CD14-positive monocyte (primary cell): ENCODE measurements at regions not wholly inside any gene's neighbourhood (a gene's known extent, or its start where the extent isn't known, plus 50 kb on each side); places are given as distances from the start of the nearest gene placed in this dataset.

Source experiments
- DNase-seq, 3 donors: peaks; one replicate each; pipeline ENCODE4 v3.0.0-alpha.2; 2011 to 2022
- H2AFZ ChIP-seq: 2 replicates; pipeline ENCODE4 v1.6.0; 2012; ENCODE audit warnings: mild to moderate bottlenecking, low read depth, low read length, inconsistent platforms; ENCODE audit not compliant: insufficient read depth, poor library complexity, severe bottlenecking
- H3K27ac ChIP-seq, 2 donors: 1 replicate in 1 of 2; 2 replicates in 1 of 2; pipeline ENCODE4 v1.5.1; 2012 to 2013; ENCODE audit warnings: low read length in 2 of 2, control low read depth in 1 of 2, inconsistent platforms in 1 of 2, low read depth in 1 of 2, mild to moderate bottlenecking in 1 of 2
- H3K27me3 ChIP-seq, 2 donors: one replicate each; pipeline versions ENCODE4 v1.6.0 to v1.6.1; 2011 to 2013; ENCODE audit warnings: low read length in 2 of 2; ENCODE audit not compliant: control insufficient read depth in 2 of 2, insufficient read depth in 2 of 2
- H3K36me3 ChIP-seq, 2 donors: replicated peaks in 1 of 2; 1 replicate in 1 of 2; 2 replicates in 1 of 2; pipeline versions ENCODE4 v1.5.1 to v1.6.1; 2012 to 2013; ENCODE audit warnings: low read length in 2 of 2, control low read depth in 1 of 2, inconsistent platforms in 1 of 2, mild to moderate bottlenecking in 1 of 2; ENCODE audit not compliant: insufficient read depth in 2 of 2, control insufficient read depth in 1 of 2
- H3K4me1 ChIP-seq, 2 donors: 1 replicate in 1 of 2; 2 replicates in 1 of 2; pipeline versions ENCODE4 v1.5.1 to v1.6.1; 2012 to 2013; ENCODE audit warnings: low read length in 2 of 2, control low read depth in 1 of 2, inconsistent platforms in 1 of 2, mild to moderate bottlenecking in 1 of 2, moderate library complexity in 1 of 2; ENCODE audit not compliant: insufficient read depth in 2 of 2, control insufficient read depth in 1 of 2
- H3K4me2 ChIP-seq: replicated peaks from 2 replicates; pipeline ENCODE3; 2012; ENCODE audit warnings: low read length, moderate library complexity, mild to moderate bottlenecking; ENCODE audit not compliant: poor library complexity, severe bottlenecking; ENCODE audit errors: extremely low read depth
- H3K4me3 ChIP-seq, 3 experiments: fragments of 200-600 bp in 1 of 3; sonication (generic) in 1 of 3; replicated peaks in 1 of 3; 1 replicate in 2 of 3; 2 replicates in 1 of 3; pipeline ENCODE4 v1.5.1; 2011 to 2013; ENCODE audit warnings: low read length in 3 of 3, mild to moderate bottlenecking in 3 of 3, control low read depth in 2 of 3, low read depth in 2 of 3, inconsistent platforms in 1 of 3, moderate library complexity in 1 of 3
- H3K79me2 ChIP-seq: 2 replicates; pipeline ENCODE4 v1.6.0; 2012; ENCODE audit warnings: mild to moderate bottlenecking, control low read depth, inconsistent platforms, low read length, moderate library complexity; ENCODE audit not compliant: insufficient read depth
- H3K9ac ChIP-seq: 2 replicates; pipeline ENCODE4 v1.6.0; 2017; ENCODE audit warnings: low read length, mild to moderate bottlenecking; ENCODE audit not compliant: insufficient read depth, poor library complexity, severe bottlenecking
- H3K9me3 ChIP-seq, 2 donors: replicated peaks in 1 of 2; 1 replicate in 1 of 2; 2 replicates in 1 of 2; pipeline versions ENCODE4 v1.5.1 to v1.6.1; 2012 to 2013; ENCODE audit warnings: low read length in 2 of 2, control low read depth in 1 of 2; ENCODE audit not compliant: control insufficient read depth in 1 of 2, insufficient read depth in 1 of 2
- H4K20me1 ChIP-seq: 2 replicates; pipeline ENCODE4 v1.6.0; 2012; ENCODE audit warnings: mild to moderate bottlenecking, low read length, control low read depth, moderate library complexity; ENCODE audit not compliant: insufficient read depth
- H3K27ac Mint-ChIP-seq, 7 donors: one replicate each; pipeline ENCODE4 v1.8.0; 2020; ENCODE audit warnings: mild to moderate bottlenecking in 7 of 7, mixed read lengths in 7 of 7, moderate library complexity in 6 of 7, inconsistent platforms in 2 of 7
- H3K27me3 Mint-ChIP-seq, 3 donors: one replicate each; pipeline ENCODE4 v1.8.0; 2021 to 2022; ENCODE audit warnings: low read depth in 3 of 3, mild to moderate bottlenecking in 3 of 3, mixed read lengths in 3 of 3, moderate library complexity in 3 of 3, inconsistent platforms in 1 of 3
- H3K36me3 Mint-ChIP-seq, 2 donors: one replicate each; pipeline ENCODE4 v1.8.0; 2020; ENCODE audit warnings: mixed read lengths in 2 of 2, inconsistent platforms in 1 of 2, mild to moderate bottlenecking in 1 of 2
- H3K4me1 Mint-ChIP-seq: one replicate; pipeline ENCODE4 v1.8.0; 2020; ENCODE audit warnings: mild to moderate bottlenecking, mixed read lengths
- H3K4me3 Mint-ChIP-seq, 2 donors: one replicate each; pipeline ENCODE4 v1.8.0; 2020; ENCODE audit warnings: mild to moderate bottlenecking in 2 of 2, mixed read lengths in 2 of 2, moderate library complexity in 1 of 2
- H3K9me3 Mint-ChIP-seq, 7 donors: one replicate each; pipeline ENCODE4 v1.8.0; 2020 to 2022; ENCODE audit warnings: mixed read lengths in 7 of 7, mild to moderate bottlenecking in 6 of 7, moderate library complexity in 6 of 7, inconsistent platforms in 2 of 7
- CTCF ChIP-seq: fragments of 200-600 bp; IDR thresholded peaks from one replicate; pipeline ENCODE4 v1.8.0; 2022; ENCODE audit warnings: antibody characterized with exemption, mild to moderate bottlenecking
- WGBS: methylation state at CpG from one replicate; pipeline ENCODE4 v1.1.5; 2013; ENCODE audit warnings: missing lambda C conversion rate; ENCODE audit not compliant: insufficient coverage; 5-methylcytosine and 5-hydroxymethylcytosine counted together
- intact Hi-C, 2 donors: fragments of 100-400 bp; cut with micrococcal nuclease; formaldehyde crosslinking; loops; one replicate each; pipeline versions ENCODE4 v1.15.0 to v1.15.1; 2023

- H3K9ac ChIP-seq = no peak overlapping the region
- WGBS = no CpG with 5 or more reads among the region's 2 CpGs
Observed at GRCh38 chr21:16418226-16418625, 688.4 kb downstream of the USP25 start.

GRCh38 chr21:16418642-16419041 lies 688.9 kb downstream of the USP25 start:
- H2AFZ ChIP-seq = no peak overlapping the region
- TF ChIP-seq CTCF = no peak
- no peaks in the 10 kb centered on the region for H3K4me1 ChIP-seq
- H3K27me3 ChIP-seq = no peaks in the 10 kb centered on the region
- 100% methylated on average over 2 of the region's 5 CpGs for WGBS
- no peak overlapping the region for H3K4me3 ChIP-seq
- no peaks in the 10 kb centered on the region for H3K36me3 Mint-ChIP-seq
- DNase-seq = no peak
- H3K27me3 Mint-ChIP-seq = no peaks in the 10 kb centered on the region
- H3K27ac ChIP-seq = no peak overlapping the region
- H3K9ac ChIP-seq = no peak overlapping the region
- intact Hi-C loops = no loop called here
- H3K4me1 Mint-ChIP-seq = no peaks in the 10 kb centered on the region
- H3K79me2 ChIP-seq = no peaks in the 10 kb centered on the region
- H3K36me3 ChIP-seq = no peaks in the 10 kb centered on the region
- H4K20me1 ChIP-seq = no peaks in the 10 kb centered on the region
- H3K4me2 ChIP-seq = no peak overlapping the region
- H3K9me3 Mint-ChIP-seq = peaks cover 0 to 4% (median 1%) of the 10 kb centered on the region in 7 donors
- H3K27ac Mint-ChIP-seq = peak overlapping the region in 1 of 7 donors; percentile 31
- H3K4me3 Mint-ChIP-seq = no peak overlapping the region
- H3K9me3 ChIP-seq = no peaks in the 10 kb centered on the region

More at GRCh38 chr21:16418226-16418625, 688.4 kb downstream of the USP25 start:
- DNase-seq = no peak
- Mint-ChIP-seq H3K27me3 (no peaks in the 10 kb centered on the region), H3K36me3 (no peaks in the 10 kb centered on the region), H3K4me3 (no peak overlapping the region), H3K4me1 (no peaks in the 10 kb centered on the region), H3K27ac (no peak overlapping the region), H3K9me3 (peaks cover 0 to 4% (median 1%) of the 10 kb centered on the region in 7 donors)
- no peak overlapping the region for H3K4me2 ChIP-seq
- no peaks in the 10 kb centered on the region for H4K20me1 ChIP-seq
- no peaks in the 10 kb centered on the region for H3K36me3 ChIP-seq
- no peaks in the 10 kb centered on the region for H3K4me1 ChIP-seq
- H3K27me3 ChIP-seq = no peaks in the 10 kb centered on the region
- intact Hi-C loops = no loop called here
- no peak for TF ChIP-seq CTCF
- H3K79me2 ChIP-seq = no peaks in the 10 kb centered on the region
- H2AFZ ChIP-seq = no peak overlapping the region
- H3K4me3 ChIP-seq = no peak overlapping the region
- no peaks in the 10 kb centered on the region for H3K9me3 ChIP-seq
- no peak overlapping the region for H3K27ac ChIP-seq
